Neural progenitor cell (in vitro differentiated cells): ENCODE measurements at regions not wholly inside any gene's neighbourhood (a gene's known extent, or its start where the extent isn't known, plus 50 kb on each side); places are given as distances from the start of the nearest gene placed in this dataset. TPM values are rescaled to one million over a fixed set of nuclear protein-coding genes. Genes with fewer than 3 reads are reported as not detected.
A peak's percentile ranks its signal among the peaks of the same experiment; 100 is the strongest.

Experiments used
- DNase-seq: peaks from one replicate; pipeline ENCODE4 v3.0.0-alpha.2; 2016; ENCODE audit warnings: low spot score
- H2AFZ ChIP-seq: fragments of 200-600 bp; sonication (generic); replicated peaks from 2 replicates; pipeline ENCODE4 v1.6.1; 2016; ENCODE audit warnings: antibody characterized with exemption
- H3F3A ChIP-seq: fragments of 200-600 bp; sonication (generic); 2 replicates; pipeline ENCODE4 v1.6.1; 2016; ENCODE audit warnings: antibody characterized with exemption, low read depth
- H3K27ac ChIP-seq: fragments of 200-600 bp; sonication (generic); 2 replicates; pipeline ENCODE4 v1.5.1; 2016; ENCODE audit warnings: mild to moderate bottlenecking
- H3K27me3 ChIP-seq: fragments of 200-600 bp; sonication (generic); 2 replicates; pipeline ENCODE4 v1.6.1; 2016; ENCODE audit warnings: mild to moderate bottlenecking, moderate library complexity
- H3K36me3 ChIP-seq: fragments of 200-600 bp; sonication (generic); 2 replicates; pipeline ENCODE4 v1.5.1; 2016
- H3K4me1 ChIP-seq: fragments of 200-600 bp; sonication (generic); 2 replicates; pipeline ENCODE4 v1.6.1; 2016; ENCODE audit warnings: mixed run types
- H3K4me2 ChIP-seq: fragments of 200-600 bp; sonication (generic); 2 replicates; pipeline ENCODE4 v1.6.1; 2016
- H3K4me3 ChIP-seq: fragments of 200-600 bp; sonication (generic); 2 replicates; pipeline ENCODE4 v1.5.1; 2016
- H3K79me2 ChIP-seq: fragments of 200-600 bp; sonication (generic); 2 replicates; pipeline ENCODE4 v1.6.1; 2016; ENCODE audit warnings: low read depth
- H3K9ac ChIP-seq: fragments of 200-600 bp; sonication (generic); 2 replicates; pipeline ENCODE4 v1.6.1; 2016
- H3K9me3 ChIP-seq: fragments of 200-600 bp; sonication (generic); 2 replicates; pipeline ENCODE4 v1.5.1; 2016; ENCODE audit warnings: low read depth
- H4K20me1 ChIP-seq: fragments of 200-600 bp; sonication (generic); 2 replicates; pipeline ENCODE4 v1.6.1; 2016; ENCODE audit warnings: low read depth
- H3K27ac Mint-ChIP-seq: 3 replicates; pipeline ENCODE4 v1.8.0; 2021; ENCODE audit warnings: mixed read lengths
- H3K27me3 Mint-ChIP-seq: 2 replicates; pipeline ENCODE4 v1.8.0; 2022; ENCODE audit warnings: low read depth, mild to moderate bottlenecking, inconsistent platforms, moderate library complexity, mixed read lengths; ENCODE audit not compliant: insufficient read depth
- H3K36me3 Mint-ChIP-seq: 3 replicates; pipeline ENCODE4 v1.8.0; 2021; ENCODE audit warnings: mixed read lengths
- H3K4me1 Mint-ChIP-seq: 3 replicates; pipeline ENCODE4 v1.8.0; 2021; ENCODE audit warnings: mixed read lengths
- H3K4me3 Mint-ChIP-seq: 3 replicates; pipeline ENCODE4 v1.8.0; 2021; ENCODE audit warnings: mild to moderate bottlenecking, moderate library complexity, mixed read lengths
- H3K9me3 Mint-ChIP-seq: 3 replicates; pipeline ENCODE4 v1.8.0; 2020; ENCODE audit warnings: mixed read lengths
- EZH2 ChIP-seq: fragments of 200-600 bp; sonication (generic); IDR thresholded peaks from 2 replicates; pipeline ENCODE4 v1.6.1; 2017; ENCODE audit warnings: antibody characterized with exemption, mild to moderate bottlenecking, moderate library complexity
- EZH2phosphoT487 ChIP-seq: fragments of 200-600 bp; sonication (generic); IDR thresholded peaks from 2 replicates; pipeline ENCODE4 v1.6.1; 2017; ENCODE audit warnings: antibody characterized with exemption
- microRNA counts: library from miRNA; unstranded; fragments of <30 nt; microRNA quantifications from one replicate; lab custom pipeline; 2016
- microRNA-seq: library from miRNA; unstranded; fragments of <30 nt; microRNA quantifications from one replicate; pipeline ENCODE4, GENCODE V29; 2016
- small RNA-seq: library from RNA; depleted of rRNA; stranded (forward); fragments of <200 nt; gene quantifications from one replicate; pipeline ENCODE3, GENCODE V24; 2015
- TF ChIP-seq, protein P1 (sequence below): fragments of 200-600 bp; sonication (generic); IDR thresholded peaks from 2 replicates; pipeline ENCODE4 v1.5.1; 2017; ENCODE audit warnings: antibody characterized with exemption, mild to moderate bottlenecking

DNA sequence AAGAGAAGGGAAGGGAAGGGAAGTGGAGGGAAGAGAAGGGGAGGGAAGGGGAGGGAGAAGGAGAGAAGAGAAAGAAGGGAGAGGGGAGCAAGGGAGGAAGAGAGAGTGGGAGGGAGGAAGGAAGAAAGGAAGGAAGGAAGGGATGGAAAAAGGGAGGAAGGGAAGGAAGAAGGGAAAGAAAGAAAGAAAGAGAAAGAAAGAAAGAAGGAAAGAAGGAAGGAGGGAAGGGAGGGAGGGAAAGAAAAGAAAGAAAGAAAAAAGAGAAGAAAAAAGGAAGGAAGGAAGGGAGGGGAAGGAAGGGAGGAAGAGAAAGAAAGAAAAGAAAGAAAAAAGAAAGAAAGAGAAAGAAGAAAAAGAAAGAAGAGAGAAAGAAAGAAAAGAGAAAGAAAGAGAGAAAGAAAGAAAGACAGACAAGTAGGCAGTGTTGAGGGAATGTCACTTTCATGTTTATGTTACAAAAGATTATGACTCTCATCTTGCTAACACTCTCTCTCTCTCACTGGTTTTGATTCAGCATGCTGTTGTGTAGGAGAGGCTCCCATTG, 58.0 kb upstream of the ZNF804A start:
- Histone ChIP-seq H3F3A (no peaks in the 10 kb centered on the region), H3K9ac (no peak overlapping the region), H3K9me3 (no peaks in the 10 kb centered on the region), H3K27me3 (no peaks in the 10 kb centered on the region), H2AFZ (no peak overlapping the region), H4K20me1 (no peaks in the 10 kb centered on the region), H3K4me3 (no peak overlapping the region), H3K4me1 (no peaks in the 10 kb centered on the region), H3K36me3 (no peaks in the 10 kb centered on the region), H3K4me2 (no peak overlapping the region), H3K79me2 (no peaks in the 10 kb centered on the region), H3K27ac (no peak overlapping the region)
- no peak for DNase-seq
- no peaks in the 10 kb centered on the region for H3K4me1 Mint-ChIP-seq
- no peak overlapping the region for H3K27ac Mint-ChIP-seq
- H3K9me3 Mint-ChIP-seq = no peaks in the 10 kb centered on the region
- H3K27me3 Mint-ChIP-seq = peaks cover 2% of the 10 kb centered on the region
- TF ChIP-seq EZH2 (no peak), EZH2phosphoT487 (no peak)
- TF ChIP-seq, protein P1, sequence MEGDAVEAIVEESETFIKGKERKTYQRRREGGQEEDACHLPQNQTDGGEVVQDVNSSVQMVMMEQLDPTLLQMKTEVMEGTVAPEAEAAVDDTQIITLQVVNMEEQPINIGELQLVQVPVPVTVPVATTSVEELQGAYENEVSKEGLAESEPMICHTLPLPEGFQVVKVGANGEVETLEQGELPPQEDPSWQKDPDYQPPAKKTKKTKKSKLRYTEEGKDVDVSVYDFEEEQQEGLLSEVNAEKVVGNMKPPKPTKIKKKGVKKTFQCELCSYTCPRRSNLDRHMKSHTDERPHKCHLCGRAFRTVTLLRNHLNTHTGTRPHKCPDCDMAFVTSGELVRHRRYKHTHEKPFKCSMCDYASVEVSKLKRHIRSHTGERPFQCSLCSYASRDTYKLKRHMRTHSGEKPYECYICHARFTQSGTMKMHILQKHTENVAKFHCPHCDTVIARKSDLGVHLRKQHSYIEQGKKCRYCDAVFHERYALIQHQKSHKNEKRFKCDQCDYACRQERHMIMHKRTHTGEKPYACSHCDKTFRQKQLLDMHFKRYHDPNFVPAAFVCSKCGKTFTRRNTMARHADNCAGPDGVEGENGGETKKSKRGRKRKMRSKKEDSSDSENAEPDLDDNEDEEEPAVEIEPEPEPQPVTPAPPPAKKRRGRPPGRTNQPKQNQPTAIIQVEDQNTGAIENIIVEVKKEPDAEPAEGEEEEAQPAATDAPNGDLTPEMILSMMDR = no peak
- no peak overlapping the region for H3K4me3 Mint-ChIP-seq
- no peaks in the 10 kb centered on the region for H3K36me3 Mint-ChIP-seq

DNA sequence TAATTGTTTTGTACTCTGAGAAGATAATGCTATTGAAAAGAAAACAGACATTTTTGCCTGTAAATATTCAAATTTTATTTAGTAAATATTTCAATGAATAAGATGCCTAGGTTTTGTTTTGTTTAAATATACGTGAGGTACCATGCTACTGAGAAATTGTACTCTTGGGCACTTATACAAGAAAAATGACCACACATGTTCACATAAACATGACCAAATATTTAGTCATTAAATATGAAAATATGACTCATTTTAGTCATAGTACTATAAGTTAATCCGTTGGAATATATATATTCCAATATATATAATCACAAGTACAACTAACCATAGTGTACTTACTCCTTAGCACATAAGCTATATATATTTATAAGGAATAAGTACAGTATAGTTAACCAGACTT, 56.7 kb upstream of the ZNF804A start:
- H3K36me3 Mint-ChIP-seq = no peaks in the 10 kb centered on the region
- H3K9ac ChIP-seq = no peak overlapping the region
- H3K9me3 Mint-ChIP-seq = no peaks in the 10 kb centered on the region
- no peaks in the 10 kb centered on the region for H4K20me1 ChIP-seq
- no peak for DNase-seq
- no peaks in the 10 kb centered on the region for H3K27me3 Mint-ChIP-seq
- H3K27me3 ChIP-seq = no peaks in the 10 kb centered on the region
- no peaks in the 10 kb centered on the region for H3K4me1 ChIP-seq
- no peaks in the 10 kb centered on the region for H3K9me3 ChIP-seq
- H3K4me2 ChIP-seq = no peak overlapping the region
- no peaks in the 10 kb centered on the region for H3K4me1 Mint-ChIP-seq
- no peak overlapping the region for H3K27ac ChIP-seq
- H3K4me3 Mint-ChIP-seq = no peak overlapping the region
- TF ChIP-seq, protein P1 = no peak
- TF ChIP-seq EZH2 = no peak
- no peak for TF ChIP-seq EZH2phosphoT487
- H3K79me2 ChIP-seq = no peaks in the 10 kb centered on the region
- H3K36me3 ChIP-seq = no peaks in the 10 kb centered on the region
- H3K27ac Mint-ChIP-seq = no peak overlapping the region
- H2AFZ ChIP-seq = no peak overlapping the region
- no peak overlapping the region for H3K4me3 ChIP-seq
- H3F3A ChIP-seq = no peaks in the 10 kb centered on the region

DNA sequence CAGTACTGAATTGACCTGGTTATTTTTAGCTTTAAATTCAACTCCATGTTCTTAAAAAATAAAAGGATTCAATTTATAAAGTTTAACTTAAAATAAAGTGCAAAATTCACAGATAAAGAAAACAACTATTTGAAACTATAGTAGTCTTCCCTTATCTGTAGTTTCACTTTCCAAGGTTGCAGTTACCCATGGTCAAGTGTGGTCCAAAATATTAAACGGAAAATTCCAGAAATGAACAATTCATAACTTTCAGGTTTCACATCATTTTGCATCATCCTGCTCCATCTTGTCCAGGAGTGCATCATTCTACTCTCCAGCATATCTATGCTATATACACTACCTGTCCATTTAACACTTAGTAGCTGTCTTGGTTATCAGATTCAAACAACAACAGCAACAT, 54.5 kb upstream of the ZNF804A start:
- H3K36me3 ChIP-seq = no peaks in the 10 kb centered on the region
- no peak overlapping the region for H3K4me2 ChIP-seq
- no peaks in the 10 kb centered on the region for H4K20me1 ChIP-seq
- H3K9me3 ChIP-seq = no peaks in the 10 kb centered on the region
- H3K4me3 ChIP-seq = no peak overlapping the region
- no peak overlapping the region for H3K4me3 Mint-ChIP-seq
- TF ChIP-seq EZH2phosphoT487 = no peak
- TF ChIP-seq EZH2 = no peak
- TF ChIP-seq, protein P1 = no peak
- H3K36me3 Mint-ChIP-seq = no peaks in the 10 kb centered on the region
- no peak overlapping the region for H2AFZ ChIP-seq
- no peak overlapping the region for H3K9ac ChIP-seq
- no peaks in the 10 kb centered on the region for H3K79me2 ChIP-seq
- no peak overlapping the region for H3K27ac ChIP-seq
- H3K9me3 Mint-ChIP-seq = no peaks in the 10 kb centered on the region
- no peaks in the 10 kb centered on the region for H3F3A ChIP-seq
- H3K27me3 ChIP-seq = no peaks in the 10 kb centered on the region
- no peak overlapping the region for H3K27ac Mint-ChIP-seq
- no peaks in the 10 kb centered on the region for H3K27me3 Mint-ChIP-seq
- H3K4me1 Mint-ChIP-seq = no peaks in the 10 kb centered on the region
- no peak for DNase-seq
- no peaks in the 10 kb centered on the region for H3K4me1 ChIP-seq

MicroRNA genes in the stretch of these regions (microRNA counts, 767-probe panel; counts per million panel counts)
- 460 counts per million, percentile 90 among the panel's probes with 10 or more counts for microRNA hsa-miR-548ae (lab: Ali Mortazavi, UCI)

Small RNAs in the stretch of these regions (microRNA-seq; reads per million reads assigned to microRNA genes)
- gene MIR548AE1 = not detected

Small RNAs in the stretch of these regions (small RNA-seq; reads per million reads assigned to genes)
- not detected for gene MIR548AE1
